ENCODE measurements at regions not wholly inside any gene's neighbourhood (a gene's known extent, or its start where the extent isn't known, plus 50 kb on each side); places are given as distances from the start of the nearest gene placed in this dataset.

DNA sequence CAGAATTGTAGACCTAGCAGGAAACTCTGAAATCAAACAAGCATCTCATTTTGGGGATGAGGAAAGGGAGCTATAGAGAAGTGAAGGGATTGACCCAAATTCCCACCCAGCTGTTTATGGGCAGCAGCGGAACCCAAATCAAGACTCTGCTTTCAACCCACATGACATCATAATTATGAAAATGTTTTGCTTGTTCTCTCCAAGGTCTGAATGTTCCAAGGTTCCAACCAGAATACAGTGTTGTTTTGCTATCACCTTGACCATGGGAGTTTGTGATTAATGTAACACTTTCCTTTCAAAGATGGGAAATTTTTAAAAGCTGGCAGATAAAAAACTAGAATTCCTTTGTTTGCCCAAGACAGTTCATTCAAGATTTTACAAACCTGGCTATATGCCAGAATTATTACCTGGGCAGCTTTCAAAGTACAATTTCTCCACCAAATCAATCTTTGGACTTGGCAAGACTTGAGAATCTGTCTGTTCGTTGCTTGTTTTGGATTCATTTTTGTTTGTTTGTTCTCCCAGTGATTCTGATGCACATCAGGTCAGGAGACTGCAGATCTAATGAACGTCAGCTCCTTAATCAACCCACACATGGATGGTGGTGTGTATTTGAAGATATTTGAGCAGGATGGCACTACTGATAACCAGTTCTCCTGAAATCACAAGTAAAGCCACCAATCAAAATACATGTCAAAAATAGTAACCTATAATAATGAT, 322.7 kb downstream of the FOXO1 start:
- TF ChIP-seq, protein P1, sequence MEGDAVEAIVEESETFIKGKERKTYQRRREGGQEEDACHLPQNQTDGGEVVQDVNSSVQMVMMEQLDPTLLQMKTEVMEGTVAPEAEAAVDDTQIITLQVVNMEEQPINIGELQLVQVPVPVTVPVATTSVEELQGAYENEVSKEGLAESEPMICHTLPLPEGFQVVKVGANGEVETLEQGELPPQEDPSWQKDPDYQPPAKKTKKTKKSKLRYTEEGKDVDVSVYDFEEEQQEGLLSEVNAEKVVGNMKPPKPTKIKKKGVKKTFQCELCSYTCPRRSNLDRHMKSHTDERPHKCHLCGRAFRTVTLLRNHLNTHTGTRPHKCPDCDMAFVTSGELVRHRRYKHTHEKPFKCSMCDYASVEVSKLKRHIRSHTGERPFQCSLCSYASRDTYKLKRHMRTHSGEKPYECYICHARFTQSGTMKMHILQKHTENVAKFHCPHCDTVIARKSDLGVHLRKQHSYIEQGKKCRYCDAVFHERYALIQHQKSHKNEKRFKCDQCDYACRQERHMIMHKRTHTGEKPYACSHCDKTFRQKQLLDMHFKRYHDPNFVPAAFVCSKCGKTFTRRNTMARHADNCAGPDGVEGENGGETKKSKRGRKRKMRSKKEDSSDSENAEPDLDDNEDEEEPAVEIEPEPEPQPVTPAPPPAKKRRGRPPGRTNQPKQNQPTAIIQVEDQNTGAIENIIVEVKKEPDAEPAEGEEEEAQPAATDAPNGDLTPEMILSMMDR (IDR thresholded peaks at IDR 0.05): no peak
- Histone ChIP-seq H3K4me3 (no peak overlapping the region), H3K4me1 (peaks cover 0 to 31% (median 22%) of the 10 kb centered on the region in 9 donors), H3K36me3 (no peaks in the 10 kb centered on the region), H3K9me3 (no peaks in the 10 kb centered on the region), H3K27ac (peak overlapping the region in 1 of 10 donors; percentile 65), H3K27me3 (no peaks in the 10 kb centered on the region)
- 78 to 81% methylated on average over 3 of the region's 3 CpGs for WGBS, 2 donors
- ATAC-seq (no peak), DNase-seq (no peak)
- intact Hi-C loops (cut with DNase I): no loop called here

DNA sequence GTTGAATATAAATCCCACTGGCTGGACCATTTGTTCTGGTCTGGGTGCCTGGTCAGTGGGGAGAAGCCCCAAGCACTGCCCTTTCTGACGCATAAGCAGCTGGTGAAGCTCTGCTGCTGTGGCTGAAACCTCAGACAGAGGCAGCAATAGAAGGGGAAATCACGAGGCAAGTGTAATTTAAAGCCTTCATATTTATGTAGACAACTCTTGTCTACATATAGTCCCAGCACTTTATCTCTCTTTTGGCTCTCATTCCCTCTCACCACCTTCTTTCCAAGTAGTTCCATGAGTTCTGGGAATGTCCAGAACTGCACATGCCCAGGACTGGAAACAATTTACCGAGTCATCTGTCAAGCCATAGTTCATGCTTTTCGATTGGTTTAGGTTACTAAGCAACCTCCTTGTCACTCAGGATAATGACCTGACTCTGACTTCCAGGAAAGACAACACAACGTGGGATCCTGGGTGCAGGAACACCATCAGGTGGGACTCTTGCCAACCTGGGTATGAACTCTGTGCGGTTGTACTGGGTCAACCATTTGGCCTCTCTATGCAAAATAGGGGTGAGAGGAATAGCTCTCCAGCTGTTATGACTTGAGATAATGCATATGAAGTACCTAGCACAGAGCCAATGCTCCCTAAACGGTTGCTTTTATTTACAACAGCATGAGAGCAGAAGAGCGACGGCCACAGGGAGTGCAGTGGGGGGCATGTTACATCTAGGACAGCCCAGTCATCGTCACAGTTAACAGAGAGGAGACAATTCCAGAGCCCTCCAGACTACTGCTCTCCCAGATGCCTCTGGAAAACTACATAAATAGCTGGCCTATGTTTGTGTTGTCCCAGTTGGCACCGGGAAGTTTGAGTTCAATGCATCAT, 321.9 kb downstream of the FOXO1 start:
- intact Hi-C loops (cut with DNase I): no loop called here
- peak overlapping the region in 3 of 10 donors; percentile 12 to 65 (median 48) for H3K27ac ChIP-seq
- H3K9me3 ChIP-seq: no peaks in the 10 kb centered on the region
- H3K27me3 ChIP-seq: no peaks in the 10 kb centered on the region
- peaks cover 0 to 31% (median 22%) of the 10 kb centered on the region in 9 donors for H3K4me1 ChIP-seq
- ATAC-seq (peak in 7 of 8 donors; percentile 18 to 87 (median 60)), DNase-seq (no peak)
- TF ChIP-seq, protein P1 (IDR thresholded peaks at IDR 0.05): no peak
- H3K4me3 ChIP-seq: no peak overlapping the region
- WGBS, 2 donors: 45 to 52% methylated on average over 11 of the region's 11 CpGs
- no peaks in the 10 kb centered on the region for H3K36me3 ChIP-seq

DNA sequence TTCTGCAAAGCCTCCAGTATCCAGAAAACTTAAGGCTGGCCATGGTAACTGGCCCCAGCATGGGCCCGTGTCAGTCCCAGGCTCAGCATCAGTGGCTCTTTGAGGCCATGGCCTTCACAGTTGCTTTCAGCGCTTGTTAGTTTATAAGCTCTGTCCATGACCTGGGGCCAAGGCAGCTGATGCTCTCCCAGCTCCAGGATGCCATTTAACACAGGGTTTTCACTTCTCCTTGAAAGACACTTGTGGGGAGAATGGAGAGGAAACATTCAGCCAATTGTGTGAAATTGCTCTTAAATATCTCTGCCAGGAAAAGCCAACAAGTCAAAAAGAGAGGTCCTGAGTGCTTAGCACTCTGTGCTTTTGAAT, 321.3 kb downstream of the FOXO1 start:
- intact Hi-C loops (cut with DNase I): no loop called here
- ATAC-seq (peak in 2 of 8 donors; percentile 6 to 30), DNase-seq (no peak)
- 88% methylated on average over 2 of the region's 2 CpGs for WGBS, 2 donors
- H3K36me3 ChIP-seq: no peaks in the 10 kb centered on the region
- H3K9me3 ChIP-seq: no peaks in the 10 kb centered on the region
- no peaks in the 10 kb centered on the region for H3K27me3 ChIP-seq
- peaks cover 0 to 31% (median 22%) of the 10 kb centered on the region in 9 donors for H3K4me1 ChIP-seq
- H3K27ac ChIP-seq: peak overlapping the region in 3 of 10 donors; percentile 12 to 65 (median 48)
- H3K4me3 ChIP-seq: no peak overlapping the region
- TF ChIP-seq, protein P1 (IDR thresholded peaks at IDR 0.05): no peak

DNA sequence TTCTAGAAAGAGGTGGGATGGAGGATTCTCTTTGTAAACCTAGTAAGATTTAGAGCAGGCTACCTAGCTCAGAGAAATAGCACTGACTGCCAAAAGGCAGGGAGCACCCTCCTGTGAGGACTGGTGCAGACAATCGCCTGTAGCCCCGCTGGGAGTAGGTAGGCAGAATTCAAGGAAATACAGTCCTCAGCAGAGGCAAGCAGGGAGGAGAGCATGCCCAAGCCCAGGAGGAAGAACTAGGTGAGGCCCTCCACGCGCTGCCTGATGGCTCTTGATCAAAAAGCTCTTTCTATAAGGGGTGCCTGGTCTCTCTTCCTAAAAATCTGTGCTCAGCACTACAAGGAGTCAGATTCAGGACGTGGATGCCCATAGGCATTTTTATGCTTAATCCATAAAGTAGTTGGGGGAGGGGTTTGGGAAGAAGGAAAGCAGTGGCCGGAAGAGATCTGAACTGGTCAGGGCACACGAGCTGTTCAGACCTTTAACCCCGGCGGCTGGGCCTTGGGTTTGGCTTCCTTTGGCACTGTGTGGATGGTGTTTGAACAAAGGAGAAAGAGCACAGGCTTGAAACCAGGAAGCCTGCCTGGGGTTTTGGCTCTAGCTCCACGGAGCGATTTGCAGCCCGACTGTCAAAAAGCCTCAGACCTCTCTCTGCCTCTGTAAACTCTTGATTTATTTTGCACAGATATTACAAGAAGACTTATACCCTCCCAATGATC, 320.6 kb downstream of the FOXO1 start:
- TF ChIP-seq, protein P1 (IDR thresholded peaks at IDR 0.05): no peak
- Histone ChIP-seq H3K9me3 (no peaks in the 10 kb centered on the region), H3K27me3 (no peaks in the 10 kb centered on the region), H3K4me3 (no peak overlapping the region), H3K4me1 (peaks cover 0 to 31% (median 22%) of the 10 kb centered on the region in 9 donors), H3K36me3 (no peaks in the 10 kb centered on the region), H3K27ac (peak overlapping the region in 6 of 10 donors; percentile 2 to 65 (median 19))
- intact Hi-C loops (cut with DNase I): no loop called here
- DNase-seq: peak in 1 of 2 donors; percentile 40
- ATAC-seq: peak in 7 of 8 donors; percentile 44 to 71 (median 59)
- 60 to 74% methylated on average over 12 of the region's 12 CpGs for WGBS, 2 donors

Data from heart right ventricle (tissue), 16 donors.